NCI-H748 treated with DMSO at 0.1 percent for 48 hours (cell line): ENCODE measurements at regions not wholly inside any gene's neighbourhood (a gene's known extent, or its start where the extent isn't known, plus 50 kb on each side); places are given as distances from the start of the nearest gene placed in this dataset.
"Not testable (repeated sequence)": the region's sequence is repeated elsewhere in the genome, so short reads cannot be mapped to it uniquely, and the experiment has no call there.

Experiments
- DNase-seq: peaks from one replicate; lab custom pipeline; 2025; lab: John Stamatoyannopoulos, UW

GRCh38 chr12:62008703-62009102, 251.5 kb upstream of the USP15 start:
- no peak for DNase-seq

GRCh38 chr12:62009445-62009844, 250.8 kb upstream of the USP15 start:
- no peak for DNase-seq

- not testable (repeated sequence) for DNase-seq
Measured at GRCh38 chr12:62010331-62010906, 249.8 kb upstream of the USP15 start.

GRCh38 chr12:62010973-62011372, 249.2 kb upstream of the USP15 start:
- not testable (repeated sequence) for DNase-seq

GRCh38 chr12:62014330-62014729, 245.9 kb upstream of the USP15 start:
- no peak for DNase-seq

GRCh38 chr12:62016021-62016420, 244.2 kb upstream of the USP15 start:
- DNase-seq, result no peak

- DNase-seq, result no peak
Measured at GRCh38 chr12:62021808-62022207, 238.4 kb upstream of the USP15 start.

- no peak for DNase-seq
Measured at GRCh38 chr12:62028536-62028935, 231.7 kb upstream of the USP15 start.

GRCh38 chr12:62032870-62033269, 227.3 kb upstream of the USP15 start:
- DNase-seq, result no peak

GRCh38 chr12:62044450-62045135, 215.6 kb upstream of the USP15 start:
- DNase-seq, result no peak

GRCh38 chr12:62045211-62045610, 215.0 kb upstream of the USP15 start:
- DNase-seq, result no peak

GRCh38 chr12:62050785-62051184, 209.4 kb upstream of the USP15 start:
- DNase-seq, result no peak

GRCh38 chr12:62069976-62070375, 190.2 kb upstream of the USP15 start:
- no peak for DNase-seq

- not testable (repeated sequence) for DNase-seq
Measured at GRCh38 chr12:62073236-62073635, 187.0 kb upstream of the USP15 start.

GRCh38 chr12:62075870-62076269, 184.3 kb upstream of the USP15 start:
- DNase-seq, result no peak

GRCh38 chr12:62078020-62078419, 182.2 kb upstream of the USP15 start:
- DNase-seq, result no peak

GRCh38 chr12:62082448-62082847, 177.8 kb upstream of the USP15 start:
- DNase-seq, result no peak

GRCh38 chr12:62098132-62098531, 162.1 kb upstream of the USP15 start:
- no peak for DNase-seq

- DNase-seq, result no peak
Measured at GRCh38 chr12:62103748-62104147, 156.5 kb upstream of the USP15 start.

GRCh38 chr12:62106547-62107185, 153.5 kb upstream of the USP15 start:
- no peak for DNase-seq

- no peak for DNase-seq
Measured at GRCh38 chr12:62113366-62114011, 146.7 kb upstream of the USP15 start.

- no peak for DNase-seq
Measured at GRCh38 chr12:62116986-62117385, 143.2 kb upstream of the USP15 start.

- peak; percentile 49 for DNase-seq
Measured at GRCh38 chr12:62123721-62124203, 136.4 kb upstream of the USP15 start.
